Cardiac muscle cell (in vitro differentiated cells and primary cell): ENCODE measurements at regions not wholly inside any gene's neighbourhood (a gene's known extent, or its start where the extent isn't known, plus 50 kb on each side); places are given as distances from the start of the nearest gene placed in this dataset.
A peak's percentile ranks its signal among the peaks of the same experiment; 100 is the strongest.

Experiments used
- DNase-seq, 2 donors: peaks; one replicate each; pipeline versions ENCODE4 v3.0.0 to v3.0.0-alpha.2; 2010 to 2017; ENCODE audit warnings: low read depth in 1 of 2, low spot score in 1 of 2
- H3K27ac ChIP-seq: fragments of 200-600 bp; sonication (generic); 2 replicates; pipeline ENCODE4 v1.5.1; 2016
- H3K27me3 ChIP-seq: fragments of 200-600 bp; sonication (generic); 2 replicates; pipeline ENCODE4 v1.6.0; 2016; ENCODE audit warnings: control low read depth
- H3K36me3 ChIP-seq: fragments of 200-600 bp; sonication (generic); 2 replicates; pipeline ENCODE4 v1.5.1; 2016; ENCODE audit warnings: control low read depth
- H3K4me1 ChIP-seq: fragments of 200-600 bp; sonication (generic); 2 replicates; pipeline ENCODE4 v1.8.1; 2017; ENCODE audit warnings: low read depth, mild to moderate bottlenecking, mixed run types
- H3K4me3 ChIP-seq: fragments of 200-600 bp; sonication (generic); 2 replicates; pipeline ENCODE4 v1.5.1; 2016; ENCODE audit warnings: mild to moderate bottlenecking
- H3K9me3 ChIP-seq: fragments of 200-600 bp; sonication (generic); 2 replicates; pipeline ENCODE4 v1.5.1; 2017; ENCODE audit warnings: low read depth, mild to moderate bottlenecking, control low read depth
- CTCF ChIP-seq: IDR thresholded peaks from 2 replicates; pipeline ENCODE4 v1.5.1; 2012; ENCODE audit warnings: low read depth, mild to moderate bottlenecking, low read length

GRCh38 chr4:27894951-27895350, 1034.3 kb downstream of the STIM2 start:
- DNase-seq, result peak in 1 of 2 donors; percentile 3
- H3K27me3 ChIP-seq, result no peaks in the 10 kb centered on the region
- TF ChIP-seq CTCF, result no peak
- no peaks in the 10 kb centered on the region for H3K36me3 ChIP-seq
- H3K4me3 ChIP-seq, result no peak overlapping the region
- H3K4me1 ChIP-seq, result no peaks in the 10 kb centered on the region
- H3K27ac ChIP-seq, result no peak overlapping the region
- no peaks in the 10 kb centered on the region for H3K9me3 ChIP-seq

GRCh38 chr4:27908356-27908755, 1047.7 kb downstream of the STIM2 start:
- no peaks in the 10 kb centered on the region for H3K36me3 ChIP-seq
- peak in 1 of 2 donors; percentile 2 for DNase-seq
- no peak overlapping the region for H3K27ac ChIP-seq
- no peak for TF ChIP-seq CTCF
- no peak overlapping the region for H3K4me3 ChIP-seq
- H3K27me3 ChIP-seq, result no peaks in the 10 kb centered on the region
- no peaks in the 10 kb centered on the region for H3K9me3 ChIP-seq
- peaks cover 18% of the 10 kb centered on the region for H3K4me1 ChIP-seq

- no peak overlapping the region for H3K4me3 ChIP-seq
- no peak overlapping the region for H3K27ac ChIP-seq
- no peaks in the 10 kb centered on the region for H3K9me3 ChIP-seq
- no peaks in the 10 kb centered on the region for H3K36me3 ChIP-seq
- H3K4me1 ChIP-seq, result peaks cover 18% of the 10 kb centered on the region
- no peaks in the 10 kb centered on the region for H3K27me3 ChIP-seq
- DNase-seq, result no peak
- no peak for TF ChIP-seq CTCF
These were observed 1049.6 kb downstream of the STIM2 start for GRCh38 chr4:27910227-27910626.

GRCh38 chr4:27911047-27911446, 1050.4 kb downstream of the STIM2 start:
- Histone ChIP-seq H3K36me3 (no peaks in the 10 kb centered on the region), H3K27ac (no peak overlapping the region), H3K27me3 (no peaks in the 10 kb centered on the region), H3K9me3 (no peaks in the 10 kb centered on the region), H3K4me3 (no peak overlapping the region), H3K4me1 (peaks cover 23% of the 10 kb centered on the region)
- no peak for TF ChIP-seq CTCF
- no peak for DNase-seq

GRCh38 chr4:27913738-27914137, 1053.1 kb downstream of the STIM2 start:
- Histone ChIP-seq H3K36me3 (no peaks in the 10 kb centered on the region), H3K27me3 (no peaks in the 10 kb centered on the region), H3K4me1 (peaks cover 36% of the 10 kb centered on the region), H3K4me3 (no peak overlapping the region), H3K9me3 (no peaks in the 10 kb centered on the region), H3K27ac (no peak overlapping the region)
- TF ChIP-seq CTCF, result no peak
- no peak for DNase-seq

- no peaks in the 10 kb centered on the region for H3K9me3 ChIP-seq
- no peak overlapping the region for H3K4me3 ChIP-seq
- no peaks in the 10 kb centered on the region for H3K36me3 ChIP-seq
- H3K4me1 ChIP-seq, result peaks cover 30% of the 10 kb centered on the region
- H3K27ac ChIP-seq, result peak overlapping the region; percentile 73
- no peak for DNase-seq
- H3K27me3 ChIP-seq, result no peaks in the 10 kb centered on the region
- TF ChIP-seq CTCF, result no peak
These were observed 1055.2 kb downstream of the STIM2 start for GRCh38 chr4:27915822-27916221.
